ENCODE measurements at regions not wholly inside any gene's neighbourhood (a gene's known extent, or its start where the extent isn't known, plus 50 kb on each side); places are given as distances from the start of the nearest gene placed in this dataset.

DNA sequence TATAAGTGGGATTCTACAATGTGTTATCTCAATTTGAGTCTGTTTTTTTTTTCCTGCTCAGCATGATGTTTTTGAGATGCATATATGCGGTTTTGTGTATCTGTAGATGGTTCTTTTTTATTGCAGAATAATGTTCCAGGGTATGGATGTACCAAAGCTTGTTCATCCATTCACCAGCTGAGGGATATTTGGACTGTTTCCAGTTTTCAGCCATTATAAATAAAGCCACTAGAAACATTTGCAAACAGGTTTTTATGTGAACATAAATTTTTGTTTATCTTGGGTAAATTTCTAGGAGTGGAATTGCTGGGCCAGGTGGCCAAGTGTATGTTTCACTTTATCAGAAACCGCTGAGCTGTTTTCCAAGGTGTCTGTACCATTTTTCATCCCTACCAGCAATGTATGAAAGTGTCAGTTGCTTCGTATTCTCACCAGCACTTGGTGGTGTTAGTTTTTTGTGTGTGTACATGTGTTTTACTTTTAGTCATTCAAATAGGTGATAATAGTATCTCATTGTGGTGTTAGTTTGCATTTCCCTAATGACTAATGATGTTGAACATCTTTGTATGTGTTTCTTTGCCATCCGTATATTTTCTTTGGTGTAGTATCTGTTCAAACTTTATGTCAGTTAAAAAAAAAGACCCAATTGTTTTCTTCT lies 124.2 kb downstream of the CEBPB start:
- DNase-seq, result peak; percentile 8

DNA sequence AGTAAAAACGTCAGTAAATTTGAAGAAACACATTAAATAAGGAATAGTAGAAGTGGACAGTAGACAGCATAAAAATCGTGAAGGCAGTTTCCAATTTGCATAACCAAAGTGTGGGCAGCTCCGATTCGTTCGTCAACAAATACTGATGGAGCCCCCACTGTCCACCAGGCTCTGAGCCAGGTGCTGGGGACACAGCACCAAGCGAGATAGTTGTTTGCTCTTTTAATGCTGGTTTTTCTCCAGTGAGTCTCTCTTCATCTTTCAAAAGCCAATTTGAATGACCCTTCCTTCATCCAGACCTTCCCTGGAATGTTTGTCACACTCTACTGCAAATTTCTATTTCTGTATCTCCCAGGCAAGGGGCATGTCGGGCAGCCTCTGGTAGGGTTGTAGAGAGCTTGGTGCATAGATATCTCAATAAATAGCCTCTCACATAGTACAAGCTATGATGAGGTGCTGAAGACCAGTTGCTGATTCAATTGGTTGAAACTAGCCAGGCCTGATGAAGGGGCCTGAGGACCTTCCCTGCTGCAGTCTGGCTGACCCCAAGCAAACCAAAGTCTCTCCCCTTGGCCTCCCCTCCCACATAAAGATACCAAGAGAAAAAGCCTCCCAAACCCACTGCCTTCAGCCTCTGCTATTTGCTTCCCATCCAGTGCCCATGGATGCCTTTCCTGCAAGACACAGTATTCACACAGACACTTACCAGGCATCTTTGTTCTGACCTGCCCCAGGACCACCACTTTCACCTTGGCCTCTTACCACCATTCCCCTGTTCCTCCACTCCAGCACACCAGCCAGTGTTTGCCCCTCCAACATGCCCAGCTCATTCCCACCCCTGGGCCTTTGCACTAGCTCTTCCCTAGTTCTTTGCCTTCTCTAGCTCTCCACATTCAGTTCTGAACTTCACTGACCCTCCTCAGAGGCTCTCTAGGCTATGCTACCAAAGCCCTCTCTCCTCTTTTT lies 125.2 kb downstream of the CEBPB start:
- DNase-seq, result no peak

DNA sequence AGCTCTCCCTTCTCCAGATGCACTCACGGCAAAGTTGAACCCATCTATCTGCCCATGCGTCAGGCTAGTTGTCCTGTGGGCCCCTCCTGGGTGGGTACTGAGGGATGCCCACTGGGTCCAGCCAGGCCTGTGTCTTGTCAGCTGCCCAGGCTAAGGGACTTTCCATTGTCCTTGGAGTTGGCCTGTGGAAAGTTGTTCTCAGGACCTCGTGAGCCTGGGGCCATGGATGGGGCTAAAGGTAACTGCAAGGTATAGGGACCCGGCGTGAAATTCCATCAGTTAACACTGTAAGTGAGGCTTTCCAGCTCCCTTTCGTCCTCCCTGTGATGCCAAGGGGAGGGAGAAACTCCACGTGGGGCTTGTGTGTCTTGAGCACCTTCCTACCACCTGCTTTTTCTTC lies 126.5 kb downstream of the CEBPB start:
- no peak for DNase-seq

DNA sequence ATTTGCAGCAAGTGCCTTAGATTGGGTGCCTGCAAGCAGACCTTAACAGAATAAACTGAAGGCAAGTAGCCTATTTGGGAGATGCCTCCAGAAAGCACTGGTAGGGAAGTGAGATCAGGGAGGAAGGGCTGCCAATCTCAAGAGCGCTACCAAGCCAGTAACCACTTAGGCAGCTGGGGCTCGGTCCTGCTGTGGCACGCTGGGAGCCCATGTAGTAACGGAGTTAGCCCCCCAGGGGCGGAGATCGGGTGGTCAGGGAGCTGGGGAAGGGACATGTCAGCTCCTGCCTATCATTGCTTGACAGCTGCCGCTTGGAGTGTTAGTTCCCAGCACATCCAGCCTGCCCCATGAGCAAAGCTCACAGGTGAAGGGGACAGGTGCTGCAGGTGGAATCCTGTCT lies 127.0 kb downstream of the CEBPB start:
- peak; percentile 10 for DNase-seq

DNA sequence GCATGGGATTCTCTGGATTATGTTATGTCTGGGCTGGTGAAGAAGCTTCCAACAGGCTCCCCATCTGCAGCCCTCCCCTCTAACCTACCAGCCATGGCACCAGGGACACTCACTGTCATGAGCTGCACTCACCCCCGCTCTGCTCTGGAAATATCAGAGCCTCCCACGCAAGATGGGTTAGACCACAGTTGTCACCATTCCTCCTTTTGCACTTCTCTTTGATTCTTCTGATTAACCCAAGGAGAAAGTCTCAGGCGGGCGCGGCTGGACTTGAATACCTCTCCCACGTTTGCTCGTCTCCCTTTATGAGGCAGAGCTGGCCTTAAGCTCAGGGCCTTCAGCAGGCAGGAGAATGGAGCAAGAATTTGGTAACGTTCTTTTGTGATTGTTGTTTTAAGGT lies 128.1 kb downstream of the CEBPB start:
- DNase-seq, result no peak

DNA sequence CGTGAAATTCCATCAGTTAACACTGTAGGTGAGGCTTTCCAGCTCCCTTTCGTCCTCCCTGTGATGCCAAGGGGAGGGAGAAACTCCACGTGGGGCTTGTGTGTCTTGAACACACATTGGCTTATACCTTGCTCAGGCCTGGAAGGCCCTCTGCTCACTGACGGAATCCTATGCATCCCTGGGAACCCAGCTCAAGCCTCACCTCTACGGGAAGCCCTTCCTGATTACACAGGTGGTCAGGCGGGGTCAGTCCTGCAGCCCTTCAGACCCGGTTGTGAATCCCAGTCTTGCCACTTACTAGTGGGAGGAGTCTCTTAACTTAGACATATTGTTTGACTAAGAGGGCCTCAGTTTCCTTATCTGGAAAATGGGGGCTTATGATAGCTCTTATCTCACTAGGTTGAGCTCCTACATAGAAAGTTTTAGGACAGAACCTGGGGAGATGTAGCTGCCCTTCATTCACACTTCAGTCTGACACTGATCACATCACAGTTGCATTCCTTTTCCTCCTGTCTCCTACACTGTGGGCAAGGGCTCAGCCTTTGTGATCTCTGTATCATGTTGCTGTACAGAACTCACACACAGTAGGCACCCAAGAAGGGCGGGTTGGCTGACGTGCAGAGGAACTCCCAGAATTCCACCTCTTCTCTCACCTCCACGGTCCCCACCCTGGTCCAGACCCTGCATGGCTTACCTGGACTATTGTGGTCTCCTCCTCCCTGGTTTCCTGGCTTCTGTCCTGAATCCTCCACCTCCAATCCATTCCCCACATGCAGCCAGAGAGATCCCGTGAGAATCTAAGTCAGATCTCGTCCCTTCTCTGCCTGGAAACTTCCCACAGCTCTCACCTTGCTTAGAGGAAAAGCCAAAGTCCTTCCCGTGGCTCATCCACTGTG lies 129.6 kb downstream of the CEBPB start:
- no peak for DNase-seq

DNA sequence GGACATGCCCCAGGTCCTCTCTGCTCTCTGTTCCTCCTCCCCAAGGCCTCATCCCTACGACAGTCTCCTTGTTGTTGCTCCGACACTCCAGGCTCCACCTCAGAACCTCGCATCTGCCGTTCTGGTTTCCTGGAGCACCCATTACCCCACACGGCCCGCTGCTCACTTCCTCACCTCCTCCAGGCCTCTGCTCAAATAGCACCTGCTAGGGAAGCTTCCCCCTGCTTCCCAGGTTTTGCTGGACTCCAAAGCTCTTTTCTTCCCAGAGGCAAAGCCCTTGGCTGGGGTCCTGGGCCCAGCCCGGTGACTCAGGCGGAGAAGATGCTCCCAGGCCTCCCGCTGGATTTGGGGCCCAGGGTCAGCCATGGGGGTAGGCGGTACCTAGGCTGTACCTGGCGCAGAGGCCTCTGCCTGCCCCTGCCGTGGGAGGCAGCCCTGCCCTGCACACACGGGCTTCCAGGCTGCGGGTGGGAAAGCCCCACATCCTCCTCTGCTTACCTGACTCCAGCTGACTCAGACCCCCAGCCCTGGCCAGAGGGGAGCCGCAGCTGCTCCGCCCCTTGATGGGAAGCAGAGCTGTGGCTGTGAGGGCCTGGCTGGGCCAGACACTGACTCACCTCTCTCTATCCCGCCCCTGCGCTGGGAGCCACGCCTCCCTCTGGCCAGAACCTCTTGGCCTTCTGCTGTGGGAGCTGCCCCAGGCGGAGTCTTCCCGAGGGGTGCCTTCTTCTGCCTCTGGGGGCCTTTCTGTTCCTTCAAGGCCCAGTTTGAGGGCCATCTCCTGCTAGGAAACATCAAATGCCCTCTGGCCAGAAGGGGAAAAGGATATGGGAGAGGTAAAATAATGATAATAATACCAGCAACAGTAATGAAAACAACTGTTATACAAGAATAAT lies 130.5 kb downstream of the CEBPB start:
- DNase-seq, result no peak

DNA sequence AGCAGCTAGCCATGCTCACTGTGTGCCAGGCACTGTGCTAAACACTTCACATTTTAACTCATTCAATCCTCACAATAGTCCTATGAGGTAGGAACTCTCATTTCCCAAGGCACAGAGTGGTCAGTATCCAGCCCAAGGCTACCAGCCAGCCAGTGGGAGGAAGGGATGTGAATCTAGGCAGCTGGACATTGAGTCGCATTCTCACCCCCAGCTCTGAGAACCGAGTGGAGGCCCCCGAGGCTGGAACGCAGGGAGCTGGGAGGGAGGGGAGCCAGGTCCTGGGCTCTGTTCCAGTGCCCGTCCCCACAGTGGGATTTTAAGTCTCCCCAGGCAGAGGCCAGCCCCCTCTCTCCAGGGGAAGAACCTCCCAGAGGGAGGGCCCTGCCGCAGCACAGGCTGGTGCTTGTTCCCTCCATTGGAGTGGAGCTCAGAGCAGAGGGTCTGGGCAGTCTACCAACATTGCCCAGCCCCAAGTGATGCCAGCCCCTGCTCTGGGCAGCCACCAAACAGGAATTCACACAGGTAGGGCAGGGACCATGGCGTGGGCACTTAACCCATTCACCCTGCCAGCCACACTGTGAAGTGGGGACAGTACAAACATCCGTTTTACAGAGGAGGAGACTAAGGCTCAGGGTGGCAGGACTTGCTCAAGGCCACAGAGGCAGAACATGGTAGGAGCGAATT lies 131.3 kb downstream of the CEBPB start:
- no peak for DNase-seq

DNA sequence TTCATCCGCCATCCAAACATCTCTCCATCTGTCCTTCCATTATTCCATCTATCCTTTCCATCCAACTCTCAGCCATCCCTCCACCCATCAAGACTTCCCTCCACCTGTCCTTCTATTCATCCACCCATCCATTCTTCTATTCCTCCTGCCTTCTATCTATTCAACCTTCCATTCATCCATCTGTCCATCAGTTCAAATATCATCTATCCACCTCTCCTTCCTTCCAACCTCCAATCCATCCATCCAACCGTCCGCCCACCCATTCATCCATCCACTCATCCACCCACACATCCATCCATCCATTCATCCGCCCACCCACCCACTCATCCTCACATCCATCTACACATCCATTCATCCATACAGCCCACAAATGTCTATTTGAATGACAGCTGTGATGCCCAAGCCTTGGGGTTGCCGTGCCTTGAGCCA lies 132.1 kb downstream of the CEBPB start:
- DNase-seq, result no peak

DNA sequence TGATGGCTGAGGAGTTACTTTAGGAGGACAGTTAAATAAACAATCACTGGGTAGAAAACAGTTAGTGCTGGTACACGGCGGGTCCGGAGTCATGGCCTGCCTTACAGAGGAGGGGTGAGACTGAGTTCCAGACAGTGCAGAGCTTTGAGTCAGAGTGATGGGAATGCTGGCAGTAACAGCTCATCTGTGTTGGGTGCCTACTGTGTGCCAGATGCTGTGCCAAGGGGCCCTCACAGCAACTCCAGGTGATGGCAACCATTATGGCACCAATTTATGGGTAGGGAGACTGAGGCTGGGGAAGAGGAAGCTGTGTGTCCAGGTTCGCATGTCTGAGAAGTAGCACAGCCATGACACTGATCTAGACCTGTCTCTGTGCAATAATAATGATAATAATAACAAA lies 132.6 kb downstream of the CEBPB start:
- no peak for DNase-seq

DNA sequence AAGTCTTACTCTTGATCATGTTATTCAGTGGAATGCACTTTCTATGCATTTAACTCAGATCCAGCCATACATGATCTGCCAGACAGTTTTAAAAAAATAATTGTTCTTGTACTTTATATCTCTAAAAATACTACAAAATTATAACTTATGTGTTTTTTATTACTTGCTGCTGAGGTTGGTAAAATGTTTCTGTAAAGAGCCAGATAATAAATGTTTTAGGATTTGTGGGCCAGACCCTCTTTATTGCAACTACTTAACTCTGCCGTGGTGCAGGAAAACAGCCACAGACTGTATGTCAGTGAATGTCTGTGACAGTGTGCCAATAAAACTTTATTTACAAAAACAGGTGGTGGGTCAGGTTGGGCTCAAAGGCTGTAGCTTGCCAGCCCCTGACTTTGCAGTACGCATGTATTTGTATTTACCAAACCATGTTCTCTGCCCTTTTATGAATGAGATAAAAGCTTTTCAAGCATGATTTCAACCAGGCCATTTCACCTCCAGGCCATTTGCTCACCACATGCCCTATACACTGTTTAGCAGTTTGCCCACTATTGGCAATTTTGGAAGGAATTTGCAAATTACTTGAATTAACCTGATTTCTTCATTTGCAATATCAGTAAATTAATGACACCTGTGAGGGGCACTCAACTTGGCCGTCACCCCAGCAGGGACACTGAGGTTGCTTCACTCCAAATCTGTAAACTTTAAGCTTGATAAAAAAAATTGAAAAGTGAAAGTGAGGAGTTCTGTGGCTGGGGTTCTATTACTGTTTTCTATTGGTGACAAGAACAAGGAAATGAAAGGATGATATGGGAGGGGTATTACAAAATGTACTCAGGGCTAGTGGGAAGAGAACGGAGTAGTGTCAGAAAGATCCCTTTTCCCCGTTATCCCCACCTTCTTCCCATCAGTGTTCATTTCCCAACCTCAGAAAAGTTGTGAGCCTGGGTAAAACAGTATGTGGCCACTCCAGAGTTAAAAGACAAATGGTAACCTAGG lies 133.4 kb downstream of the CEBPB start:
- no peak for DNase-seq

DNA sequence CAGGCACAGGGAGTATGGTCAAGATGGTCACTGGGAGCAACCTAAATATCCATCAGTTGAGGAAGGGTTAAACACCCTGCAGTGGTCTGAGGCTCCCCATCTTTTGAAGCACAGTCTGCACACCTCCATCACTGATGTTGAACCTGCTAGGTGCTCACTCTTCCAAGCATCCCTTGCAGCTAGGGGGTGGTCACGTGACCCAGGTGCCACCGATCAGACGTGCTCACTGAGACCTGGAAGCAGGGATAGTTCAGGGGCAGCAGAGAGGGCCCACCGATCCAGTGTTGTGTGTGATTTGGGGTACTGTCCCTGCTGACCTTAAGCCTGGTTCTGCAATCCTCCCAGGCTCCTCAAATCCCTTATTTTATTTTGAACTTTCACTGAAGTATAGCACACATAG lies 134.6 kb downstream of the CEBPB start:
- no peak for DNase-seq

DNA sequence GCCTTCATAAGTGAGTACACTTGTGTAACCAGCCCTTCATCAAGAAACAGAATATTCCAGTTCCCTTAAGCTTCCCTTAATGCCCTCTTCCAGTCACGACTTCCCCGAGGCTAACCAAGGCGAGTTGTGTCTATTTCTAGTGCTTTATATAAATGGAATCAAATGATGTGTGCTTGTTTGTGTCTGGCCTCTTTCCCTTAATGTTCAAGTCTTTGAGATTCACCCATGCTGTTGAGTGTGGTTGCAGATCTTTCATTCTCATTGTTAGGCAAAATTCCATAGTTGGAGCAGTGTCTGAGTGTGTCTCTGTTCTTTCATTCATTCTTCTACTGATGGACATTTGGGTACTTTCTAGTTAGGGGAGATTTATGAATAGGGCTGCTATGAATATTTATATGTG lies 135.0 kb downstream of the CEBPB start:
- no peak for DNase-seq

DNA sequence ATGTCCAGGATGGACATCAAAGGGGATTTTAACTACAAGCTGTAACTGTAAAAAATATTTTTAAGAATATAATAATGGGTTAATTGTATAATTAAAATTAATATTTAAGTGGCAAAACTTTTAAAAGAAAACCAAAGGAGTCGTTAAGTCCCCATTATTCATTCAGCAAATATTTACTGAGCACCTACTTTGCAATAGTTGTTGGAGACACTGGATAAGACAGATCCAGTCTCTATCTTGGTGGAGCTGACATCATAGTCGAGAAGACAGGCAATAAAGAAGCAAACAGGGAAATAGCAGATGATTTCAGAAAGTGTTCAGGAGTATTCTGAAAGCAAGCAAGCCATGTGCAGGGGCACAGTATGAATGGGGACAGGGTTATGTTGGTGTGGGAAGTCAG lies 137.0 kb downstream of the CEBPB start:
- no peak for DNase-seq

DNA sequence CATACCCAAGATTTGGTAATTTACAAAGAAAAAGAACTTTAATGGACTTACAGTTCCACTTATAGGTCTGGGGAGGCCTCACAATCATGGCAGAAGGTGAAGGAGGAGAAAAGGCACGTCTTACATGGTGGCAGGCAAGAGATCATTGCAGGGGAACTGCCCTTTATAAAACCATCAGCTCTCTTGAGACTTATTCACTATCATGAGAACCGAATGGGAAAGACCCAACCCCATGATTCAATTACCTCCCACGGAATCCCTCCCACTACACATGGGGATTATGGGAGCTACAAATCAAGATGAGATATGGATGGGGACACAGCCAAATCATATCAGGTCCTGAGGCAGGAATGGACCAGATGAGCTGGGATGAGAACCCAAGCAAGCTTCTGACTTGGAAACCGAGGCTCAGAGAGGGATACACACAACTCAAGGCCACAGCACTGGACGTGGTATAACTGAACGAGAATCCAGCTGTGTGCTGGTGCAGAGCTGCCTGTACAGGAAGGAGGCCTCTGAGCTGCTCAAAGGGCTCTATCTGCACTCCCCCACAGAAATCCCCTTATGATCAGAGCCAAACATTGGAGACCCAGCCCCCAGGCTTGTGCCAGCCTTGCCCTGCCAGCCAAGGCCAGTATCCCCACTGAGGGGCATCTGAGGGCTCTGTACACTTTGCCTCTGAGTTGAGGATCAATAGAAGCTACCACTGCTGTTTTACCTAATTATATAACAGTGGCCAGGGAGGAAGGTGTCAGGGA lies 137.8 kb downstream of the CEBPB start:
- DNase-seq, result no peak

DNA sequence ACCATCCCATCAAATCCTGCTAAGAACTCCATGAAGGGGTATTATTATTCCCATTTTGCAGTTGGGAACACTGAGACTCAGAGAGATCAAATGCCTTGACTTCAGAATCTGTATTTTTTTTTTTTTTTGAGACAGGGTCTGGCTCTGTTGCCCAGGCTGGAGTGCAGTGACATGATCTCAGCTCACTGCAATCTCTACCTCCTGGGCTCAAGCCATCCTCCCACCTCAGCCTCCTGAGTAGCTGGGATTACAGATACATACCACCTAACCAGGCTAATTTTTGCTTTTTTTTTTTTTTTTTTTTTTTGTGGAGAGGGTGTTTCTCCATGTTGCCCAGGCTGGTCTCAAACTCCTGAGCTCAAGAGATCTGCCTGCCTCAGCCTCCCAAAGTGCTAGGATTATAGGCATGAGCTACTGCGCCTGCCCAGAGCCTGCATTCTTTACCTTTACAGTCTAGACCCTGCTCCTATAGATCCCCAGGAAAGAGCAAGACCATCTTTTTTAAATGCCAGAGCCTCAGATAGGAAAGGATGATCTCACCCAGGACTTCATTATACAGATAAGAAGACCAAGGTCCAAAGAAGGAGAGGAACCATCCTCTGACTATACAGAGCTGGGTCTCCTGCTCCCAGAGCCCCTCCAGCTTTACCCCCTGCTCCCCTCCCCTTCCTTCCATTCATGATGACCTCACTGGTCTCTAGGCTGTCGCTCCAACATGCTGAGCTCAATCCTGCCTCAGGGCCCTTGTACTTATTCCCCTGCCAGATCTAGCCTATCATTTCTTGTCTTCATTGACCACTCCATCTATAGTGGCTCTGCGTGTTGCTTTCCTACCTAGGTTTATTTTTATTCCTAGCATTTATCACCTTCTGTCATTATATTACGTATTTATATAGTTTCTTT lies 138.6 kb downstream of the CEBPB start:
- no peak for DNase-seq

DNA sequence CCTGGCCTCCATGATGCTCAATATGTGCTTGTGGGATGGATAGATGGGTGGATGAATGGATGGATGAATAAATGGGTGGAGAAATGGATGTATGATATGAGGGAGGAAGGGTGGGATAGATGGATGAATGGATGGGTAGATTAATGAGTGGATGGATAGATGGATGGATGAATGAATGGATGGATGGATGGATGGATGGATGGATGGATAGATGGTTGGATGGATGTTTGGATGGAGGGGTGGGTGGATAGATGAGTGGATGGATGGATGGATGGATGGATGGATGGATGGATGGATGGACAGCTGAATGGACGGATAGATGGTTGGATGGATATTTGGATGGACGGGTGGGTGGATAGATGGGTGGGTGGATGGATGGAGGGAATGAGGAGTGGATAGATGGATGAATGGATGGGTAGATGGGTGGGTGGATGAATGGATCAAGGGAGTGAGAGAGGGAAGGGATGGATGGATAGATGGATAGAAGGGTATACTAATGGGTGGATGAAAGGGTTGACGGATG lies 139.4 kb downstream of the CEBPB start:
- no peak for DNase-seq
